Motor neuron (in vitro differentiated cells): ENCODE measurements at regions not wholly inside any gene's neighbourhood (a gene's known extent, or its start where the extent isn't known, plus 50 kb on each side); places are given as distances from the start of the nearest gene placed in this dataset.

Experiments used
- ATAC-seq, 8 experiments: fragments of 200-7000 bp; cut with Tn5 transposase; replicated peaks in 6 of 8; 2 replicates each; pipeline ENCODE4 v1.8.0; 2021; ENCODE audit warnings: mild to moderate bottlenecking in 8 of 8, moderate library complexity in 8 of 8
- H3K27ac ChIP-seq, 2 donors: fragments of 250-450 bp; sonication (Bioruptor Pico); 2 replicates each; pipeline ENCODE4 v1.9.0; 2021; ENCODE audit warnings: antibody characterized with exemption in 2 of 2, mild to moderate bottlenecking in 2 of 2, moderate library complexity in 1 of 2
- H3K4me1 ChIP-seq, 2 donors: fragments of 250-450 bp; sonication (Bioruptor Pico); replicated peaks in 1 of 2; 2 replicates each; pipeline ENCODE4 v1.6.1; 2021; ENCODE audit warnings: antibody characterized with exemption in 2 of 2, mild to moderate bottlenecking in 2 of 2, moderate library complexity in 1 of 2
- H3K4me3 ChIP-seq, 5 donors: fragments of 250-450 bp; sonication (Bioruptor Pico); 2 replicates each; pipeline ENCODE4 v1.9.0; 2021; ENCODE audit warnings: antibody characterized with exemption in 5 of 5, mild to moderate bottlenecking in 5 of 5, moderate library complexity in 4 of 5
- WGBS, 10 experiments: fragments of 450-650 bp; shearing (Covaris generic); methylation state at CpG; one replicate each; pipeline ENCODE4 v1.0.0; 2022; 5-methylcytosine and 5-hydroxymethylcytosine counted together
- in situ Hi-C, 9 experiments: fragments of 400-800 bp; cut with MboI; loops; one replicate each; pipeline ENCODE4 v1.15.0; 2021; ENCODE audit warnings: low sequenced_read_pairs in 9 of 9, low pct_unique_long_range_greater_than_20kb in 2 of 9; ENCODE audit not compliant: unreplicated experiment in 9 of 9

DNA sequence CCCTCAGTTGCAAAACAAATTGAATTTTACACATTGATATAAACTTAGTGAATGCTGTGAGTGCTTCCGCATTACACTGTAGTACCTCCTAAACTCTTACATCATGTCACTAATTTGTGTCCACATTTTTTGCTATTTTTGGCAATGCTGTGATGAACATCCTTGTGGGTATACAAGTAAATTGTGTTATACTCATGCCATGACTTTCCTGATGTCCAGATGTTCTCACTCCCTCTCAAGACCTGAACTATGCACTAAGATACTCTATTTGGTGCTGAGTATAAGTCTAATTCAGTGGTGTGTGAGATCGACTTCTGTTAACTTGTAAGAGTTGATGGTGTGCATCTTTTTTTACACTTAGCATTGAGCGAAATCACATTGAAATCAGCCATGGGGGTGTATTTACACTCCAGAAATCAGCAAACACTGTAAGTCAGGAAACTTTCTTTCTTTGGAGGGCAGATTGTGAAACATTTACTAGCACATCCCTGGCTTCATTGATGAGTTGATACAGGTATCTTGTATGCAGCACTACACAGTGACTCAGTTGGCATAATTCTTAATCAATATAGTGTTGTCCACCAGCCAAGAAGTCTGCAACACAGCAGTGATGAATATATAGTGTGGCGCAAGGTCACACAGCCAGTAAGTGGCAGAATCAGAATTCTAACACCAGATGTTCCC, 228.1 kb upstream of the RORA start:
- ATAC-seq, result no peak
- 49 to 100% (median 90%) methylated on average over 1 to 4 of the region's 4 CpGs for WGBS, 10 experiments
- in situ Hi-C loops, result no loop called here
- Histone ChIP-seq H3K4me1 (peaks cover 0 to 4% of the 10 kb centered on the region in 2 donors), H3K27ac (no peak overlapping the region), H3K4me3 (no peak overlapping the region)

DNA sequence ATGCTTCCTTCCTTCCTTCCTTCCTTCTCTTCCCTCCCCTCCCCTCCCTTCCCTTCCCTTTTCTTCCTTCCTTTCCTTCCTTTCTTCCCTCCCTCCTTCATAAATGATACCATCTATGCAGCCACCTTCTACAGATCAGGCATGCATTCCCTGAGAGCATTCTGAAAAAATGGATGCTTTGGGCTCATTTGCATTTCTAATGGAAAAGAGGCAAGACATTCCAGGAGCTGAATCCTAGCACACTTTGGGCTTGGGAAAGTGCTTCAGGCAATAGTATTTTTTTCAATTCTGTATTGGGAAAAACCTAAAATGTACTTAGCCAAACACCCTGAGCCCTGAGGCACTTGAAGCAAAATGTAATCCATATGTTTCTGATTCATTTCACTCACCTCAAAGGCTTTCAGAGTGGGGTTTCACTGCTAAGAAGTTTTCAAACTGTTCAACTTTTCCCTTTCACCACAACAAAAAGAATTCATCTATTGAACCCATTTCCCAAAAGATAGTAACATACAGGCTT, 220.1 kb upstream of the RORA start:
- H3K27ac ChIP-seq, result no peak overlapping the region
- in situ Hi-C loops, result no loop called here
- H3K4me3 ChIP-seq, result no peak overlapping the region
- peak in 3 of 8 experiments; percentile 72 to 95 (median 84) for ATAC-seq
- no peaks in the 10 kb centered on the region for H3K4me1 ChIP-seq

DNA sequence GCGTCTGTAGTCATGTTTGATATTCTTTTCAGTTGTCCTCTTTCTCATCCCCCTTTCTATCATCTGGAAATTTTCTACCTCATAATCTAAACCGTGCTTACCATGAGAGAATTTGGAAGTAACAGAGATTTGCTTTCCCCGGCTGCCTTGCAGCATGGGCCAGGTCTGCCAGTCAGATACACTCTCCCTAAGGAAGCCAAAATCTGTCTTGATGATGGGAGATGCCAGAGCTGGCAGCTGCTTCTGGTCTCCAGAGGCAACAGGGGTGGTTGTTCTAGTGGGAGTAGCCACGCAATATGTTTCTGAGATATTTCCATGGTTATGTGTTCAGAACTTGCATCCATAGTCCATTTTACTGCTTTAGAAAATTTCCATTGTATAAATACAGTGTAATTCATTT, 218.9 kb upstream of the RORA start:
- in situ Hi-C loops, result no loop called here
- H3K4me1 ChIP-seq, result no peaks in the 10 kb centered on the region
- no peak overlapping the region for H3K4me3 ChIP-seq
- peak in 1 of 8 experiments; percentile 6 for ATAC-seq
- 13 to 97% (median 91%) methylated on average over 2 to 4 of the region's 4 CpGs; no CpG with 5 or more reads in 2 of the 10 experiments for WGBS, 10 experiments
- H3K27ac ChIP-seq, result no peak overlapping the region

DNA sequence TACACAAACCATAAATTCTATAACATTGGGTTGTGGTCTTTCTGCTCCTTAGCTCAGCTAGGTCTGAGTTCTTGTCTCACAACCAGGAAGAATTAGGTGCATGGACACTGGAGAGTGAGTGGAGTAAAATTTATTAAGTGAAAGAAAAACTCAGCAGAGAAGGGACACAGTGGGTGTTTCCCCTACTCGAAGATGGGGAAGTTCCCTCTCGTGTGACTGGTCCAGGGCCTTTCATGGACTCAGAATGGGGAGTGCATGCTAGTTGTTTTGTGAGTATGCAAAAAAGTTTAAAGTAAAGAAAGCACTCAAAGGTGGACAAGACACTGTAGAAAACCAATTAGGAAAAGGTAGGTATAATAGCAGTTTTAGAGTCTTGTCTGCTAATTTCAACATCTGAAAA, 215.5 kb upstream of the RORA start:
- in situ Hi-C loops, result no loop called here
- no peaks in the 10 kb centered on the region for H3K4me1 ChIP-seq
- H3K4me3 ChIP-seq, result no peak overlapping the region
- WGBS, 10 experiments, result 20 to 100% (median 57%) methylated on average over 1 to 2 of the region's 2 CpGs; no CpG with 5 or more reads in 4 of the 10 experiments
- no peak overlapping the region for H3K27ac ChIP-seq
- ATAC-seq, result no peak

DNA sequence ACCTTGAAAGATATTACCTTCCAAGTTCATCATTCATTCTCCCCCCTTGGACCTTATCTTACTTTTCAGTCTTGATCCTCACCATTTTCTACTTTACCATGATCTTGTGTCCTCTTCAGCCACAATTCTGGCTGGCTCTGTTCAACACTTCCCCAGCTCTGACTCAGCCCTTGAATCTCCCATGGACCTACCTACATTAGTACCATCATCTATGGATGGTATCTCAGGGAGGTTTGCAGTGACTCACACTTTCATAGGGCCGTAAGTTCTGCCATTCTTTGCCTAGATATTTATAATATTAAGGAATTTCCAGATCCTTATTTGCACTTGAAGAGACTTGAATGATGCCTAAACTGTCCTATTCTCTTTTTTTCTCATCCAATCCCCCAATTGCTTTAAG, 213.7 kb upstream of the RORA start:
- Histone ChIP-seq H3K4me1 (no peaks in the 10 kb centered on the region), H3K4me3 (no peak overlapping the region), H3K27ac (no peak overlapping the region)
- in situ Hi-C loops, result no loop called here
- no peak for ATAC-seq
- WGBS, 10 experiments, result 0 to 100% (median 90%) methylated on average over 1 of the region's 1 CpG; no CpG with 5 or more reads in 3 of the 10 experiments

DNA sequence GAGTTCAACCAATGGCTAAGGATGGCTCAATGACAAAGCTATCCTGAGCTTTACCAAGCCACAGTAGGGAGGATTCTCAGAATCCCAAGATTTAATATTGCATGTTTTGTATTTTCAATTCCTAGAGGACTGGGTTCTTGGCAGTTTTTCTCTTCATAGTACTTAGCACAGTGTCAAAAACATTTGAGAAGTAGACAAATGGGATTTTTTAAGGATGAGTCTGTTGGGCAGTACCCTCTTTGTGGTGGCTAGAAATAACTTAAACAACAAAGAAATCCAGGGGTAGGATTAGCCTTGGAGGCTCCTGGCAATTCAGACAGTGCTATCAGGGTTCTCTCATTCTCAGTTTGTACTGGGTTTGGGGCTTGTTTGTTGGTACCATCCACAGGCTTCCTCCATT, 212.8 kb upstream of the RORA start:
- in situ Hi-C loops, result no loop called here
- ATAC-seq, result no peak
- no peaks in the 10 kb centered on the region for H3K4me1 ChIP-seq

DNA sequence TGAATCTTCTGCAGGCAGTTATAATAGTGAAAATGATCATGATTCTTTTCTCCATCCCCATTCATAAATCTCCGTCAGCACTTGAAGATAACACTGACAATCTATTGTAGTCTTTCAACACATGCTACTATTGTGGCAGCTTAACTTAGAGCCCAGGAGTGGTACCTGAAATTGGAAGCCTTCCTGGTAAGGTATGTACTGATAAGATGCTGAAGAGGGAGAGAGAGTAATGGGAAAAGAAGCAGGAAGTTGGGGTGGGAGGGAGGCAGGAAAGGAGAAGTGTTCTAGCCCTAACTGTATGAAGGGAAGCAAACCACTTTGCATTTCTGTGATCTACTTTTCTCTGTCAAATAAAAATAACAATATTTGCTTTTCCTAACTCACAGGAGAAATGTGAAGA, 197.4 kb upstream of the RORA start:
- H3K4me3 ChIP-seq, result no peak overlapping the region

More for the DNA sequence above, 212.8 kb upstream of the RORA start:
- Histone ChIP-seq H3K27ac (no peak overlapping the region), H3K4me3 (no peak overlapping the region)

DNA sequence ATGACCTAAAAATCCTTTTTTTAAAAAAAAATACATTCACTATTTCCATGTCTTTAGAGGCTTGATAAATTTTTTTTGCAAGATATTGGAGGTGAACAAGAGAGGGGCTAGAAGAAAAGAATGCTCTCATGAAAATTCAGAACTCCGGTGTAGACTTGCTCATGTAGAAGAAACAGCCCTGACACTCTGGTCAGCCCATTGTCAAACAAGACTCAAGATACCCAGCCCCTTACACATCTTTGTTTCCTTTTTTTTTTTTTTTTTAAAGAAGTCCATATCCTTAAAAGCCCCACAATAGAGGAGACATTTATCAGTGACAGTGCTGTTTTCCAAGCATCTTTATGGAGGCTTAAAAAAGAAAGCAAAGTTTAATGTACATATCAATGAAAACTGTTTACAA, 196.8 kb upstream of the RORA start:
- peak in 5 of 8 experiments; percentile 12 to 90 (median 85) for ATAC-seq
- H3K4me3 ChIP-seq, result no peak overlapping the region
- 0 to 100% (median 0%) methylated on average over 1 of the region's 1 CpG; no CpG with 5 or more reads in 3 of the 10 experiments for WGBS, 10 experiments
- no peak overlapping the region for H3K27ac ChIP-seq
- peaks cover 8 to 12% of the 10 kb centered on the region in 2 donors for H3K4me1 ChIP-seq
- in situ Hi-C loops, result no loop called here

More for the DNA sequence above, 197.4 kb upstream of the RORA start:
- Histone ChIP-seq H3K4me1 (peaks cover 8 to 12% of the 10 kb centered on the region in 2 donors), H3K27ac (no peak overlapping the region)
- ATAC-seq, result peak in 3 of 8 experiments; percentile 22 to 26 (median 25)
- WGBS, 10 experiments, result 33 to 83% (median 50%) methylated on average over 1 of the region's 1 CpG; no CpG with 5 or more reads in 2 of the 10 experiments
- in situ Hi-C loops, result no loop called here

DNA sequence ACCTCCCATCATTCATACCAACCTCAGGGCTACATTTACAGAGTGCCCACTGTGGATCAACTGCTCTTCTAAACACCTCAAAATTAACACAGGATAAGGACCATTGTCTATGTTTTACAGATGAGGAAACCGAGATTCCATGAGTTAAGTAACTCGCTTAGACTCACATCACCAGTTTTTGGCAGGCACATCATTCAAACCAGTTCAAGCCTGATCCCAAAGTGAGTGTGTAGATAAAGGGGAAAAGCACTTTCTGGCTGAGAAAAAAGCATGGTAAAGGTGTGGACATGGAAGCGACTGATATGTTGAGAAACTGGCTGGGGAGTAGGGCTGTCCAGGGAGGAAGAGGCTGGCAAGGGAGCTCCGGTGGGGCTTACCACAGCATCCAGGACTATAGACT, 193.7 kb upstream of the RORA start:
- Histone ChIP-seq H3K4me1 (peaks cover 8 to 12% of the 10 kb centered on the region in 2 donors), H3K4me3 (no peak overlapping the region), H3K27ac (no peak overlapping the region)
- no peak for ATAC-seq
- WGBS, 10 experiments, result 39 to 100% (median 98%) methylated on average over 1 to 4 of the region's 4 CpGs; no CpG with 5 or more reads in 1 of the 10 experiments
- in situ Hi-C loops, result no loop called here

DNA sequence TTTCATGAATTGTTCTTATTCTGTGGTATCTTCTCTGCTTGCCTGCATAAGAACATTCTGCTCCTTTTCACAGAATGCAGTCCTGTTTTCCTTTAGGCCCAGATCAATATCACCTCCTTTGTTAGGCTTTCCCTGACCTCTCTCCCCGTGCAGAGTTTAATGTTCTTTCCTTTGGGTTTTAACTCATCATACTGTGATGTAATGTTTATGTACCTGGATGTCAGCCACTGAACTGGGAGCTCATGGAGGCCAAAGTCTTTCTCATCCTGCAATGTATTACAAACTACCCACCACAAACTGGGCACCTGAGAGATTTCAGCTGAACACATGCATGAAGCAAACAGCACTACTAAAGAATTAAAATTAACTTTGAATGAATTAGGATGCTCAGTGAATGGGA, 192.8 kb upstream of the RORA start:
- WGBS, 10 experiments, result 0 to 83% (median 17%) methylated on average over 1 of the region's 1 CpG; no CpG with 5 or more reads in 3 of the 10 experiments

DNA sequence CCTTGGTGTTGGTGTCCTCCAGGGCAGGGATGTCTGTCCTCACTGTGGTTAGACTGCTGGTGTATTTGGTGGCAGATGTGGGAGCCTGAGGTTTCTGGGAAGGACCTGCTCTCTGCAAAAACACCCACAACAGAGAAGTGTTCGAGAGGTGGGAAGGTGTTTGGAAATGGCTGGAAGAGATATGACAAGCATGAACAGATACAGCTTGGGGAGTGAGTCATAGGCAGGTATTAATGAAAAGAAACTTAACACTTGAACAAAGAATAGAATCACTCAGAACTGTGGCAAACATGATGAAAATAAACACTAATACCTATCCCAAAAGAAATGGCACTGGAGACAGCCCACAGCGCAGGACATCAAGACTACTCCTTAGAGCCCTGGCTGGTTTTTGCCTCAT, 192.4 kb upstream of the RORA start:
- ATAC-seq, result no peak
- in situ Hi-C loops, result no loop called here
- Histone ChIP-seq H3K4me3 (no peak overlapping the region), H3K27ac (no peak overlapping the region), H3K4me1 (peaks cover 7 to 10% of the 10 kb centered on the region in 2 donors)
- WGBS, 10 experiments, result 83 to 100% (median 100%) methylated on average over 1 to 2 of the region's 2 CpGs

More for the DNA sequence above, 192.8 kb upstream of the RORA start:
- ATAC-seq, result no peak
- Histone ChIP-seq H3K27ac (no peak overlapping the region), H3K4me1 (peaks cover 8 to 12% of the 10 kb centered on the region in 2 donors), H3K4me3 (no peak overlapping the region)
- in situ Hi-C loops, result no loop called here

DNA sequence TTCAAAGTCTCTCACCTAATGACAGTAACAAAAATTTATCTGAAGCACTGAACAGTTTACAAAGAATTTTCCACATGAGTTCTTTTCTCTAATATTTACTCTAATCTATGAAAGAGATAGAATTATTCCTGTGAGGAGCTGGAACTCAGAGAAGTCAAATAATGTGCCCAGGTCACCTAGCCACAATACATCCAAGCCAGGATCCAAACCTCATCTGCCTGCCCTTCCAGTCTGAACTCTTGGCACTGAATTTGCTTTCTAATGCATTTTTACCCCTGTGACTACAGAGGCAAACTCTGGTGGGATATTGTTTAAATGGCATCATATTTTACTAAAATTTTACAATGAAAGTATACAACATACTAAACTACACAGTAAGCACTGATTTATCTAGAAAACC, 191.4 kb upstream of the RORA start:
- Histone ChIP-seq H3K27ac (no peak overlapping the region), H3K4me1 (peaks cover 4 to 8% of the 10 kb centered on the region in 2 donors), H3K4me3 (no peak overlapping the region)
- in situ Hi-C loops, result no loop called here
- no peak for ATAC-seq

DNA sequence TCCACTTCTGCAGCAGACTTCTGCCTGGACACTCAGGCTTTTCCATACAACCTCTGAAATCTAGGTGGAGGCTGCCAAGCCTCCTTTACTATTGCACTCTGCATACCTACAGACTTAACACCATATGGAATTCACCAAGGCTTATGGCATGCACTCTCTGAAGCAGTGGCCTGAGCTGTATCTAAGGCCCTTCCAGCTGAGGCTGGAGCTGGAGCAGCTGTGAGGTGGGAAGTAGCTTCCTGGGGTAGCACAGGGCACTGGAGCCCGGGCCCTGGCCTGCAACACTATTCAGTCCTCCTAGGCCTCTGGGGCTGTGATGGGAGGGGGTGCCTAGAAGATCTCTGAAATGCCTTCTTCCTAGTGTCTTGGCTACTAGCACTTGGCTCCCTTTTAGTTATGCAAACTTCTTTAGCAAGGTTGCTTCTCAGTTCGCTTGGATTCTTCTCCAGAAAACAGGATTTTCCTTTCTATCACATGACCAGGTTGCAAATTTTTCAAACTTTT, 186.6 kb upstream of the RORA start:
- H3K4me3 ChIP-seq, result no peak overlapping the region
- H3K4me1 ChIP-seq, result no peaks in the 10 kb centered on the region
- 0 to 82% (median 63%) methylated on average over 1 to 2 of the region's 2 CpGs; no CpG with 5 or more reads in 1 of the 10 experiments for WGBS, 10 experiments
- ATAC-seq, result no peak
- in situ Hi-C loops, result no loop called here
- H3K27ac ChIP-seq, result no peak overlapping the region
